Lower leg skin (tissue), 3 donors: ENCODE measurements at regions not wholly inside any gene's neighbourhood (a gene's known extent, or its start where the extent isn't known, plus 50 kb on each side); places are given as distances from the start of the nearest gene placed in this dataset.

Experiments used
- CTCF ChIP-seq, 3 donors: fragments of 450-650 bp; IDR thresholded peaks; one replicate each; pipeline ENCODE4 v1.5.1; 2016; ENCODE audit warnings: antibody characterized with exemption in 3 of 3, mild to moderate bottlenecking in 3 of 3, moderate library complexity in 2 of 3
- POLR2A ChIP-seq, 2 donors: fragments of 450-650 bp; IDR thresholded peaks; one replicate each; pipeline ENCODE4 v1.6.1; 2016 to 2017; ENCODE audit warnings: antibody characterized with exemption in 2 of 2, mild to moderate bottlenecking in 1 of 2, moderate library complexity in 1 of 2

- no peak for TF ChIP-seq CTCF (IDR thresholded peaks at IDR 0.05)
- TF ChIP-seq POLR2A (IDR thresholded peaks at IDR 0.05) = no peak
These were observed 75.6 kb upstream of the ZFP42 start for GRCh38 chr4:187919966-187920365.
